ENCODE measurements at regions not wholly inside any gene's neighbourhood (a gene's known extent, or its start where the extent isn't known, plus 50 kb on each side); places are given as distances from the start of the nearest gene placed in this dataset.

DNA sequence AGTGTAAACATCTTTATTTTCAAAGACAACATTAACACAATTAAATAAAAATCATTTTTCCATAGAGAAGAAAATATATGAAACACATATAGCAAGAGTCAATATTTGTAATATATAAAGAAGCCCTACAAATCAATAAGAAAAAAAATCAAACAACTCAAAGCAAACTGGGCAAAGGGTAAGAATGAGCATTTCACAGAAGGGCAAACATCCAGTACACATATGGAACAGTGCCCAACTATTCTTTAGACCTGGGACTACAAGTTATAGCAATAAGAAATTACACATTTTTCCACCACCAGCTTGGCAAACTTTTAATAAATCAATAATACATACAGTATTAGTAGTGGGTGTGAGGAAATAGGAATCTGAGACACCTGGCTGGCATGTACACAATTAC, 324.1 kb downstream of the CYP26B1 start:
- Mint-ChIP-seq H3K4me3 (ENCODE audit: unreplicated experiment) (no peak overlapping the region), H3K27me3 (ENCODE audit: low read depth) (no peaks in the 10 kb centered on the region), H3K9me3 (ENCODE audit: low read depth) (peaks cover 7% of the 10 kb centered on the region), H3K4me1 (ENCODE audit: low read depth) (no peaks in the 10 kb centered on the region), H3K27ac (ENCODE audit: unreplicated experiment) (no peak overlapping the region), H3K36me3 (ENCODE audit: low read depth) (no peaks in the 10 kb centered on the region)
- DNase-seq (ENCODE audit: low spot score): no peak
- no peak for TF ChIP-seq CTCF (IDR thresholded peaks at IDR 0.05)

DNA sequence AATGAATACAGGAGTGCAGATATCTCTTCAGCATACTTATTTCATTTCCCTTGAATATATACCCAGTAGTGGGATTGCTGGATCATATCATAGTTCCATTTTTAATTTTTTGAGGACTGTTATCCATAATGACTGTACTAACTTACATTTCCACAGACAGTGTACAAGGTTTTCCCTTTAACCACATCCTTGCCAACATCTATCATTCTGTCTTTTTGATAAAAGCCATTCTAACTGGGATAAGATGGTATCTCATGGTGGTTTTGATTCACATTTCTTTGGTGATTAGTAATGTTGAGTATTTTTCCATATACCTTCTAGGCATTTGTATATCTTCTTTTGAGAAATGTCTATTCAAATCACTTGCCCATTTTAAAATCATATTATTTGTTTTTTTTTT, 325.2 kb downstream of the CYP26B1 start:
- H3K27me3 Mint-ChIP-seq (ENCODE audit: low read depth): no peaks in the 10 kb centered on the region
- no peak for TF ChIP-seq CTCF (IDR thresholded peaks at IDR 0.05)
- H3K36me3 Mint-ChIP-seq (ENCODE audit: low read depth): no peaks in the 10 kb centered on the region
- no peak for DNase-seq (ENCODE audit: low spot score)
- H3K9me3 Mint-ChIP-seq (ENCODE audit: low read depth): peaks cover 7% of the 10 kb centered on the region
- no peak overlapping the region for H3K4me3 Mint-ChIP-seq (ENCODE audit: unreplicated experiment)
- H3K27ac Mint-ChIP-seq (ENCODE audit: unreplicated experiment): no peak overlapping the region
- no peaks in the 10 kb centered on the region for H3K4me1 Mint-ChIP-seq (ENCODE audit: low read depth)

DNA sequence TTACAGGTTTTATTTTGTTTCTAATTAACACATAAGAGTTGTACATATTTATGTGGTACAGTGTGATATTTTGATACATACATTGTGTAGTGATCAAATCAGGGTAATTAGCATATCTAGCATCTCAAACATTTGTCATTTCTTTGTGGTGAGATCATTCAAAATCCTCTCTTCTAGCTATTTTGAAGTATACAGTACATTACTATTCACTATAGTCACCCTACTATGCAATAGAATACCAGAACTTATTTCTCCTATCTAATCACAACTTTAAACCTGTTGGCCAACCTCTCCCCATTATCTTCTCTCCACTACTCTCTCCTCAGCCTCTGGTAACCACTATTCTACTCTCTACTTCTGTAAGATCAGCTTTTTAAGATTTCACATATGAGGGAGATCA, 325.8 kb downstream of the CYP26B1 start:
- Mint-ChIP-seq H3K27me3 (ENCODE audit: low read depth) (no peaks in the 10 kb centered on the region), H3K36me3 (ENCODE audit: low read depth) (no peaks in the 10 kb centered on the region), H3K4me3 (ENCODE audit: unreplicated experiment) (no peak overlapping the region), H3K4me1 (ENCODE audit: low read depth) (no peaks in the 10 kb centered on the region), H3K27ac (ENCODE audit: unreplicated experiment) (no peak overlapping the region), H3K9me3 (ENCODE audit: low read depth) (peaks cover 7% of the 10 kb centered on the region)
- DNase-seq (ENCODE audit: low spot score): no peak
- TF ChIP-seq CTCF (IDR thresholded peaks at IDR 0.05): no peak

- no peak for DNase-seq (ENCODE audit: low spot score)
- no peaks in the 10 kb centered on the region for H3K27me3 Mint-ChIP-seq (ENCODE audit: low read depth)
- no peak overlapping the region for H3K27ac Mint-ChIP-seq (ENCODE audit: unreplicated experiment)
- H3K4me3 Mint-ChIP-seq (ENCODE audit: unreplicated experiment): no peak overlapping the region
- H3K36me3 Mint-ChIP-seq (ENCODE audit: low read depth): no peaks in the 10 kb centered on the region
- H3K9me3 Mint-ChIP-seq (ENCODE audit: low read depth): no peaks in the 10 kb centered on the region
- H3K4me1 Mint-ChIP-seq (ENCODE audit: low read depth): peaks cover 8% of the 10 kb centered on the region
- no peak for TF ChIP-seq CTCF (IDR thresholded peaks at IDR 0.05)
Measured at GRCh38 chr2:71816815-71817214, 330.8 kb downstream of the CYP26B1 start.

GRCh38 chr2:71815701-71816474, 331.8 kb downstream of the CYP26B1 start:
- Mint-ChIP-seq H3K9me3 (ENCODE audit: low read depth) (no peaks in the 10 kb centered on the region), H3K4me3 (ENCODE audit: unreplicated experiment) (no peak overlapping the region), H3K4me1 (ENCODE audit: low read depth) (peaks cover 11% of the 10 kb centered on the region), H3K27me3 (ENCODE audit: low read depth) (no peaks in the 10 kb centered on the region), H3K36me3 (ENCODE audit: low read depth) (no peaks in the 10 kb centered on the region), H3K27ac (ENCODE audit: unreplicated experiment) (no peak overlapping the region)
- no peak for DNase-seq (ENCODE audit: low spot score)
- no peak for TF ChIP-seq CTCF (IDR thresholded peaks at IDR 0.05)
